Mammary epithelial cell (primary cell): ENCODE measurements at regions not wholly inside any gene's neighbourhood (a gene's known extent, or its start where the extent isn't known, plus 50 kb on each side); places are given as distances from the start of the nearest gene placed in this dataset.

Experiments
- EZH2 ChIP-seq: IDR thresholded peaks from 2 replicates; pipeline ENCODE4 v1.6.1; 2012; ENCODE audit warnings: low read length, inconsistent platforms, borderline replicate concordance
- TF ChIP-seq, protein P1 (sequence below), 2 donors: IDR thresholded peaks in 1 of 2; conservative IDR thresholded peaks in 1 of 2; 2 replicates each; pipeline ENCODE4 v1.5.1; 2011 to 2012; ENCODE audit warnings: inconsistent platforms in 2 of 2, low read length in 2 of 2, mild to moderate bottlenecking in 2 of 2, control low read depth in 1 of 2, low read depth in 1 of 2; ENCODE audit not compliant: insufficient read depth in 1 of 2; ENCODE audit errors: extremely low read depth in 1 of 2

DNA sequence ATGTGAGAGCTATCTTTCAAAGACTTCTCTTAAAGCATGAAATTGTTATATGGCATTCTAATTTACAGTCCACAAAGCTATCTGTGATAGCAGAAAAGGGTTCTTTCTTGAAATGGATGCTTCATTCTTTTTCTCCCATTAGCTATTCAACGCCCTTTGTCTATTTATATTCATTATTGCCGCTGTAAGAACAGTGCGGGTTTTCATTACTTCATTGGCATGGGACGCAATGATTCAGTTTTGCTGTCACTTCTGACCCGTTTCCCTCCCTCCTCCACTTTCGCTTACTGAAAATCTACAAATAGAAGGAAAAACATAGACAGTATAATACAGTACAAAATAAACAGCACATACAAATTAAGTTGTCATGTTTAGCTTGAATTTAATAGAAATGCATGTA lies 394.6 kb downstream of the PCDH7 start:
- TF ChIP-seq, protein P1, sequence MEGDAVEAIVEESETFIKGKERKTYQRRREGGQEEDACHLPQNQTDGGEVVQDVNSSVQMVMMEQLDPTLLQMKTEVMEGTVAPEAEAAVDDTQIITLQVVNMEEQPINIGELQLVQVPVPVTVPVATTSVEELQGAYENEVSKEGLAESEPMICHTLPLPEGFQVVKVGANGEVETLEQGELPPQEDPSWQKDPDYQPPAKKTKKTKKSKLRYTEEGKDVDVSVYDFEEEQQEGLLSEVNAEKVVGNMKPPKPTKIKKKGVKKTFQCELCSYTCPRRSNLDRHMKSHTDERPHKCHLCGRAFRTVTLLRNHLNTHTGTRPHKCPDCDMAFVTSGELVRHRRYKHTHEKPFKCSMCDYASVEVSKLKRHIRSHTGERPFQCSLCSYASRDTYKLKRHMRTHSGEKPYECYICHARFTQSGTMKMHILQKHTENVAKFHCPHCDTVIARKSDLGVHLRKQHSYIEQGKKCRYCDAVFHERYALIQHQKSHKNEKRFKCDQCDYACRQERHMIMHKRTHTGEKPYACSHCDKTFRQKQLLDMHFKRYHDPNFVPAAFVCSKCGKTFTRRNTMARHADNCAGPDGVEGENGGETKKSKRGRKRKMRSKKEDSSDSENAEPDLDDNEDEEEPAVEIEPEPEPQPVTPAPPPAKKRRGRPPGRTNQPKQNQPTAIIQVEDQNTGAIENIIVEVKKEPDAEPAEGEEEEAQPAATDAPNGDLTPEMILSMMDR (conservative IDR thresholded peaks at IDR 0.05 in 1 of 2, IDR thresholded peaks at IDR 0.05 in 1 of 2; ENCODE audit: extremely low read depth in 1 of 2, insufficient read depth in 1 of 2, low read depth in 1 of 2, low read length in 2 of 2): no peak
- TF ChIP-seq EZH2: no peak
